Epidermal melanocyte (primary cell): ENCODE measurements at regions not wholly inside any gene's neighbourhood (a gene's known extent, or its start where the extent isn't known, plus 50 kb on each side); places are given as distances from the start of the nearest gene placed in this dataset.

Experiments
- DNase-seq: peaks from one replicate; pipeline ENCODE4 v3.0.0; 2011; ENCODE audit warnings: low spot score; ENCODE audit not compliant: insufficient read length

GRCh38 chr10:105674448-105674847 lies 1033.4 kb downstream of the SORCS3 start:
- DNase-seq: no peak

- DNase-seq: no peak
Observed at GRCh38 chr10:105658696-105659095, 1017.6 kb downstream of the SORCS3 start.

GRCh38 chr10:105656856-105657255 lies 1015.8 kb downstream of the SORCS3 start:
- no peak for DNase-seq

GRCh38 chr10:105650306-105650705 lies 1009.2 kb downstream of the SORCS3 start:
- no peak for DNase-seq

GRCh38 chr10:105647354-105647753 lies 1006.3 kb downstream of the SORCS3 start:
- no peak for DNase-seq

GRCh38 chr10:105644978-105645377 lies 1003.9 kb downstream of the SORCS3 start:
- no peak for DNase-seq

GRCh38 chr10:105644559-105644958 lies 1003.5 kb downstream of the SORCS3 start:
- no peak for DNase-seq

GRCh38 chr10:105644091-105644490 lies 1003.0 kb downstream of the SORCS3 start:
- DNase-seq: no peak

GRCh38 chr10:105643660-105644059 lies 1002.6 kb downstream of the SORCS3 start:
- no peak for DNase-seq

GRCh38 chr10:105634281-105634680 lies 993.2 kb downstream of the SORCS3 start:
- no peak for DNase-seq

- no peak for DNase-seq
Observed at GRCh38 chr10:105615715-105616365, 974.8 kb downstream of the SORCS3 start.

GRCh38 chr10:105611244-105611798 lies 970.2 kb downstream of the SORCS3 start:
- no peak for DNase-seq

GRCh38 chr10:105609451-105609850 lies 968.4 kb downstream of the SORCS3 start:
- no peak for DNase-seq

- no peak for DNase-seq
Observed at GRCh38 chr10:105605918-105606317, 964.8 kb downstream of the SORCS3 start.

- DNase-seq: no peak
Observed at GRCh38 chr10:105605104-105605503, 964.0 kb downstream of the SORCS3 start.

GRCh38 chr10:105598207-105598606 lies 957.1 kb downstream of the SORCS3 start:
- no peak for DNase-seq

- DNase-seq: no peak
Observed at GRCh38 chr10:105597312-105597711, 956.2 kb downstream of the SORCS3 start.

- DNase-seq: no peak
Observed at GRCh38 chr10:105596749-105597148, 955.7 kb downstream of the SORCS3 start.

- no peak for DNase-seq
Observed at GRCh38 chr10:105594296-105594695, 953.2 kb downstream of the SORCS3 start.

GRCh38 chr10:105592468-105592867 lies 951.4 kb downstream of the SORCS3 start:
- DNase-seq: no peak

- no peak for DNase-seq
Observed at GRCh38 chr10:105586451-105587098, 945.5 kb downstream of the SORCS3 start.

GRCh38 chr10:105585753-105586152 lies 944.7 kb downstream of the SORCS3 start:
- DNase-seq: no peak

GRCh38 chr10:105585171-105585570 lies 944.1 kb downstream of the SORCS3 start:
- no peak for DNase-seq
